Fibroblast of pulmonary artery (primary cell): ENCODE measurements at regions not wholly inside any gene's neighbourhood (a gene's known extent, or its start where the extent isn't known, plus 50 kb on each side); places are given as distances from the start of the nearest gene placed in this dataset.

Source experiments
- DNase-seq: peaks from one replicate; pipeline ENCODE4 v3.0.0-alpha.2; 2010; ENCODE audit warnings: low read depth
- H3K4me3 ChIP-seq: replicated peaks from 2 replicates; pipeline ENCODE4 v1.5.1; 2011; ENCODE audit warnings: low read depth, mild to moderate bottlenecking, control low read depth, low read length, moderate library complexity
- CTCF ChIP-seq: IDR thresholded peaks from 2 replicates; pipeline ENCODE4 v1.5.1; 2011; ENCODE audit warnings: mild to moderate bottlenecking, control low read depth, low read length, inconsistent platforms; ENCODE audit errors: missing control alignments

- no peak overlapping the region for H3K4me3 ChIP-seq
- no peak for TF ChIP-seq CTCF
- peak; percentile 0 for DNase-seq
Observed at GRCh38 chr5:100270023-100270771, 265.0 kb upstream of the FAM174A start.

- H3K4me3 ChIP-seq: no peak overlapping the region
- no peak for DNase-seq
- no peak for TF ChIP-seq CTCF
Observed at GRCh38 chr5:100260968-100261367, 274.2 kb upstream of the FAM174A start.

- H3K4me3 ChIP-seq: no peak overlapping the region
- TF ChIP-seq CTCF: no peak
- no peak for DNase-seq
Observed at GRCh38 chr5:100252944-100253343, 282.2 kb upstream of the FAM174A start.

GRCh38 chr5:100252037-100252436, 283.1 kb upstream of the FAM174A start:
- no peak overlapping the region for H3K4me3 ChIP-seq
- TF ChIP-seq CTCF: no peak

GRCh38 chr5:100249884-100250269, 285.3 kb upstream of the FAM174A start:
- no peak overlapping the region for H3K4me3 ChIP-seq
- TF ChIP-seq CTCF: no peak
- DNase-seq: no peak

More at GRCh38 chr5:100252037-100252436, 283.1 kb upstream of the FAM174A start:
- no peak for DNase-seq

- DNase-seq: no peak
- H3K4me3 ChIP-seq: no peak overlapping the region
- TF ChIP-seq CTCF: no peak
Observed at GRCh38 chr5:100249211-100249883, 285.8 kb upstream of the FAM174A start.

GRCh38 chr5:100232736-100233135, 302.4 kb upstream of the FAM174A start:
- TF ChIP-seq CTCF: no peak
- H3K4me3 ChIP-seq: no peak overlapping the region
- no peak for DNase-seq
